IPS-20b (cell line): ENCODE measurements at regions not wholly inside any gene's neighbourhood (a gene's known extent, or its start where the extent isn't known, plus 50 kb on each side); places are given as distances from the start of the nearest gene placed in this dataset.
A peak's percentile ranks its signal among the peaks of the same experiment; 100 is the strongest.

Experiments
- H3K27ac ChIP-seq: one replicate; pipeline ENCODE4 v1.5.1; 2013; ENCODE audit warnings: low read length
- H3K27me3 ChIP-seq: 2 replicates; pipeline ENCODE4 v1.6.1; 2013; ENCODE audit warnings: mild to moderate bottlenecking, low read length, inconsistent platforms; ENCODE audit not compliant: insufficient read depth
- H3K36me3 ChIP-seq: 2 replicates; pipeline ENCODE4 v1.6.1; 2013; ENCODE audit warnings: low read depth, mild to moderate bottlenecking, inconsistent platforms, low read length, moderate library complexity; ENCODE audit not compliant: insufficient read depth
- H3K4me1 ChIP-seq: 2 replicates; pipeline ENCODE4 v1.6.1; 2013; ENCODE audit warnings: mild to moderate bottlenecking, control low read depth, inconsistent platforms, low read length, moderate library complexity; ENCODE audit not compliant: insufficient read depth
- H3K4me3 ChIP-seq: 2 replicates; pipeline ENCODE4 v1.5.1; 2013; ENCODE audit warnings: mild to moderate bottlenecking, low read length, inconsistent platforms
- H3K9ac ChIP-seq: 2 replicates; pipeline ENCODE4 v1.6.1; 2013; ENCODE audit warnings: low read depth, mild to moderate bottlenecking, inconsistent platforms, low read length, moderate library complexity
- H3K9me3 ChIP-seq: 2 replicates; pipeline ENCODE4 v1.6.1; 2013; ENCODE audit warnings: mild to moderate bottlenecking, low read depth, low read length, inconsistent platforms; ENCODE audit not compliant: insufficient read depth

DNA sequence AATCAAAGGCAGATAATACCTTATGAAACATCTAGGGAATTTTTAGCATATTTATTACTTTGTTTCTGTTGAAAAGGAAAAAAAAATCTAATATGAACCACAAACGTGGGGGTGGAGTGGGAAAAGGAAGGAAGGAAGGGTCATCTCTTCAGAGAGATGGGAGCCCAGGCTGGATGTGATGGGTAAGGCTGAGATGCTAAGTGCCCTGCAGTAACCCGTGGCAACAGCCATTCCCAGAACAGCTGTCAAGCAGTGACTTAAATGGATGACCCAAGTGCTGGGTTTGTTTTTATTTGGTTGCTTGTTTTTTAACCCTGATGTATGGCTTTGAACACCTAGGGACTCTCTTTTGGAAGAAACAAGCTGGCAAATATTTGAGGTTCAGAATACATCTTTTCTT is 50.7 kb upstream of the KLF7 start:
- Histone ChIP-seq H3K9ac (no peak overlapping the region), H3K9me3 (no peaks in the 10 kb centered on the region), H3K27me3 (peaks cover 8% of the 10 kb centered on the region; the same call in 1 of the 2 replicates), H3K4me3 (no peak overlapping the region), H3K27ac (no peak overlapping the region), H3K4me1 (peaks cover 3% of the 10 kb centered on the region; the same call in 1 of the 2 replicates), H3K36me3 (no peaks in the 10 kb centered on the region)

DNA sequence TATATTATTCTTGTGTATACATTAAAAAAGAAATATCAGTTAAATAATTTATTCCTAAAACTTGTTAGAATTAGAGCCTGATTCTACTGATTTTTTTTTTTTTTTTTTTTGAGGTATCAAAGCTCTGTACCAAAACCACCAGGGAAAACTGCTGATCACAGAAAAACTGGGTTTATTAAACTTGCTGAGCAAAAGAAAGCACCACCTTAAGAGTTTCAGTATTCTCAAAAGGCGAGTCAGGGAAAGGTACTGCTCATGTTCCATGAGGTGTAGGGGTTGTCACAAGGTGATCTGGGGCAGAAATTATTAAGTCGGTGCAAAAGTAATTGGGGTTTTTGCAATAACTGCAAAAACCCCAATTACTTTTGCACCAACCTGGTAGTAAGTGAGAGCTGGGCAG is 51.7 kb upstream of the KLF7 start:
- Histone ChIP-seq H3K27me3 (peaks cover 8% of the 10 kb centered on the region; the same call in 1 of the 2 replicates), H3K4me1 (peaks cover 7% of the 10 kb centered on the region; the same call in 1 of the 2 replicates), H3K4me3 (no peak overlapping the region), H3K36me3 (no peaks in the 10 kb centered on the region), H3K9ac (no peak overlapping the region), H3K9me3 (no peaks in the 10 kb centered on the region), H3K27ac (no peak overlapping the region)

DNA sequence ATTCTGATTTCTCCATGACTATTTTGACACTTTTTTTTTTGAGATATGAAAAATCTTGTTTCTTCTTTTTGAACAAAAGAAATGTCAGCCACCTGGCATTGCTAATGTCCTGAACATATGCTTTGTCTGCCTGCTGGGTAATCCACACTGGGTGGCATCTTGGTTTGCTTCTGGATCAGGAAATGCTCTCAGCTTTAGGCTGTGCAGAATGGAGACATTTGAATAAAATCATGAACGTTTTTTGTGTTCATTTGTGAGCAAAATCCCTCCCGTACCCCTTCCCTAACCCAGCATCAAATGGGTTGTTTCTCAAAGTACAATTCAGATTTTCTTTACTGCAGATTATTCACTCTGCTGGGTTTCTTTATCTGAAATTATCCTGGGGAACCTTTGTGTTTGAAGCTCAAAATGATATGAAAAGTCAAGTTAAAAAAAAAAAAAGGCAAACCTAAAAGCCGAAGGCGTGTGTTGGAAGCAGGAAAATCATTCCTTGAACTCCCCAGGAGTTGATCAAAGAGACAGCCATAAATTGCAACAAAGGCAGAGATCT is 53.4 kb upstream of the KLF7 start:
- Histone ChIP-seq H3K9ac (no peak overlapping the region), H3K27me3 (peaks cover 8% of the 10 kb centered on the region; the same call in 1 of the 2 replicates), H3K27ac (no peak overlapping the region), H3K36me3 (no peaks in the 10 kb centered on the region), H3K4me1 (peaks cover 10% of the 10 kb centered on the region; the same call in 1 of the 2 replicates), H3K4me3 (no peak overlapping the region), H3K9me3 (no peaks in the 10 kb centered on the region)

- H3K36me3 ChIP-seq: no peaks in the 10 kb centered on the region
- no peak overlapping the region for H3K4me3 ChIP-seq
- H3K27me3 ChIP-seq: peaks cover 12% of the 10 kb centered on the region; the same call in 1 of the 2 replicates
- H3K9me3 ChIP-seq: no peaks in the 10 kb centered on the region
- H3K9ac ChIP-seq: no peak overlapping the region
- H3K4me1 ChIP-seq: peaks cover 17% of the 10 kb centered on the region; the same call in 1 of the 2 replicates
- no peak overlapping the region for H3K27ac ChIP-seq
Measured at GRCh38 chr2:207219676-207220501, 54.1 kb upstream of the KLF7 start.

GRCh38 chr2:207221731-207222130 is 56.0 kb upstream of the KLF7 start:
- Histone ChIP-seq H3K27me3 (0 out of 2 replicates have a peak, but pooled peaks cover 4% of the 10 kb centered on the region), H3K9me3 (no peaks in the 10 kb centered on the region), H3K27ac (no peak overlapping the region), H3K4me3 (no peak overlapping the region), H3K4me1 (peaks cover 30% of the 10 kb centered on the region), H3K9ac (no peak overlapping the region), H3K36me3 (no peaks in the 10 kb centered on the region)

- H3K4me1 ChIP-seq: peaks cover 39% of the 10 kb centered on the region
- no peak overlapping the region for H3K9ac ChIP-seq
- no peaks in the 10 kb centered on the region for H3K9me3 ChIP-seq
- H3K27me3 ChIP-seq: 0 out of 2 replicates have a peak, but pooled peaks cover 4% of the 10 kb centered on the region
- no peak overlapping the region for H3K27ac ChIP-seq
- H3K4me3 ChIP-seq: no peak overlapping the region
- no peaks in the 10 kb centered on the region for H3K36me3 ChIP-seq
Measured at GRCh38 chr2:207223051-207223450, 57.3 kb upstream of the KLF7 start.

GRCh38 chr2:207224381-207224780 is 58.6 kb upstream of the KLF7 start:
- H3K4me1 ChIP-seq: peaks cover 39% of the 10 kb centered on the region
- no peaks in the 10 kb centered on the region for H3K9me3 ChIP-seq
- no peak overlapping the region for H3K27ac ChIP-seq
- H3K36me3 ChIP-seq: no peaks in the 10 kb centered on the region
- H3K9ac ChIP-seq: no peak overlapping the region
- no peak overlapping the region for H3K4me3 ChIP-seq
- H3K27me3 ChIP-seq: 0 out of 2 replicates have a peak, but pooled peaks cover 4% of the 10 kb centered on the region

GRCh38 chr2:207224791-207225482 is 59.2 kb upstream of the KLF7 start:
- peak overlapping the region; percentile 2; the same call in 1 of the 2 replicates for H3K9ac ChIP-seq
- H3K27me3 ChIP-seq: 0 out of 2 replicates have a peak, but pooled peaks cover 4% of the 10 kb centered on the region
- H3K4me3 ChIP-seq: peak overlapping the region; percentile 12; the same call in 1 of the 2 replicates
- H3K36me3 ChIP-seq: no peaks in the 10 kb centered on the region
- H3K9me3 ChIP-seq: no peaks in the 10 kb centered on the region
- no peak overlapping the region for H3K27ac ChIP-seq
- peaks cover 39% of the 10 kb centered on the region for H3K4me1 ChIP-seq

DNA sequence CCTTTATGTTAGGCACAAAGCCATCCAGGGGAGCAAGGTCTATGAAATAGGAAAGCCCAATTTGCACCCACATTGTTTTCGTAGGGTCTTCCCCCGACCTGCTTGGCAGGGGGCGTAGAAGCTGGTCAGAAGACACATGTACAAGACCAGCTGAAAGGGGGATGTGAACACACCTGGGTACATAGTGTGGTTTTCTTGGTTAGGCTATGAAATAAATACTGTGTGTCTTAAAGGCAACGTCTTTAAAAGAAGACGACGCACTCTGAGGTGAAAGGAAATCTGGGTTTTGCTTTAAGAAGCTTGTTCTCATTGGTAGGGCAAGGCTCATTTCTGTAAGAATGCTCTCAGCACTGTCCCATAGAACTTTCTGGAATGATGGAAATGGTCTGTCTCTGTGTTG is 60.0 kb upstream of the KLF7 start:
- H3K36me3 ChIP-seq: no peaks in the 10 kb centered on the region
- peak overlapping the region; percentile 2; the same call in 1 of the 2 replicates for H3K9ac ChIP-seq
- peaks cover 39% of the 10 kb centered on the region for H3K4me1 ChIP-seq
- no peak overlapping the region for H3K27ac ChIP-seq
- no peaks in the 10 kb centered on the region for H3K9me3 ChIP-seq
- peak overlapping the region; percentile 12; the same call in 1 of the 2 replicates for H3K4me3 ChIP-seq
- H3K27me3 ChIP-seq: 0 out of 2 replicates have a peak, but pooled peaks cover 4% of the 10 kb centered on the region

DNA sequence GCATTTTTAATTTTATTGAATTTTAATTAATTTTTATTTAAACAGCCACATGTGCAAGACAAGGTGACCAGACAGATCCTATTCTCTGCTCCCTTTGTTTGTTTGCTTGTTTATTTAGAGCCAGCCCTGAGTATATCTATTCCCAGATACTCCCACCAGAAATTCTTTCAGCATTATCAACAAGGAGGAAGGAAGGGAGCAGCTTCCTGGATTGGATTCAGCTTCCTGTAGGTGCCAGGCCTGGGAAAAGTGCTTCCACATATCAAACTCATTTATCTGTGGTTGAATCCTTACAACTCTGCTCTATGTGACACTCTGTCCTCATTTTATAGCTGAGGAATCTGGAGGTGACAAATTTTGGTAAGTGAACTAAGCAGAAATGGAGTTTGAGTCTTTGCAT is 60.5 kb upstream of the KLF7 start:
- H3K9me3 ChIP-seq: no peaks in the 10 kb centered on the region
- H3K4me3 ChIP-seq: peak overlapping the region; percentile 27; the same call in 1 of the 2 replicates
- no peak overlapping the region for H3K27ac ChIP-seq
- H3K4me1 ChIP-seq: peaks cover 39% of the 10 kb centered on the region
- no peak overlapping the region; the same call in 1 of the 2 replicates for H3K9ac ChIP-seq
- 0 out of 2 replicates have a peak, but pooled peaks cover 4% of the 10 kb centered on the region for H3K27me3 ChIP-seq
- H3K36me3 ChIP-seq: no peaks in the 10 kb centered on the region

GRCh38 chr2:207226671-207227061 is 60.9 kb upstream of the KLF7 start:
- Histone ChIP-seq H3K4me1 (peaks cover 39% of the 10 kb centered on the region), H3K9me3 (no peaks in the 10 kb centered on the region), H3K27me3 (0 out of 2 replicates have a peak, but pooled peaks cover 4% of the 10 kb centered on the region), H3K9ac (peak overlapping the region; percentile 8; the same call in 1 of the 2 replicates), H3K36me3 (no peaks in the 10 kb centered on the region), H3K27ac (no peak overlapping the region), H3K4me3 (peak overlapping the region; percentile 27; the same call in 1 of the 2 replicates)
